ENCODE measurements at regions not wholly inside any gene's neighbourhood (a gene's known extent, or its start where the extent isn't known, plus 50 kb on each side); places are given as distances from the start of the nearest gene placed in this dataset.

GRCh38 chr14:36054353-36055051 lies 122.0 kb downstream of the PTCSC3 start:
- TF ChIP-seq POLR2AphosphoS5 (IDR thresholded peaks at IDR 0.05) (no peak), CTCF (IDR thresholded peaks at IDR 0.05) (no peak)

All from breast epithelium (tissue), 3 donors.